T-cell (primary cell): ENCODE measurements at regions not wholly inside any gene's neighbourhood (a gene's known extent, or its start where the extent isn't known, plus 50 kb on each side); places are given as distances from the start of the nearest gene placed in this dataset.

Source experiments
- ATAC-seq, 4 experiments: fragments of 200-7000 bp in 3 of 4; fragments of 150-1000 bp in 1 of 4; cut with Tn5 transposase; replicated peaks in 1 of 4; 1 replicate in 3 of 4; 2 replicates in 1 of 4; pipeline ENCODE4 v1.10.0; 2021; ENCODE audit warnings: moderate library complexity in 3 of 4, mild to moderate bottlenecking in 2 of 4, moderate number of reproducible peaks in 1 of 4
- CTCF ChIA-PET, 2 donors: fragments of 300-600 bp; sonication (Branson Sonifier 250); formaldehyde crosslinking; loops; one replicate each; lab custom pipeline; 2022; ENCODE audit warnings: antibody characterized with exemption in 2 of 2; lab: Charles Lee
- POLR2A ChIA-PET, 2 donors: fragments of 300-600 bp; sonication (Branson Sonifier 250); formaldehyde crosslinking; loops; one replicate each; lab custom pipeline; 2022; ENCODE audit warnings: antibody characterized with exemption in 2 of 2; lab: Charles Lee
- DNase-seq, 35 experiments: peaks; one replicate each; pipeline versions ENCODE4 v3.0.0 to v3.0.0-alpha.2; 2013 to 2023
- H3K27ac ChIP-seq: one replicate; pipeline ENCODE4 v1.5.1; 2013; ENCODE audit warnings: low read length
- H3K27me3 ChIP-seq, 2 experiments: replicated peaks in 1 of 2; 1 replicate in 1 of 2; 2 replicates in 1 of 2; pipeline versions ENCODE4 v1.6.1 to v1.7.0; 2013; ENCODE audit warnings: low read length in 1 of 2, mixed read lengths in 1 of 2; ENCODE audit not compliant: control insufficient read depth in 2 of 2, insufficient read depth in 2 of 2; ENCODE audit errors: extremely low read depth in 1 of 2
- H3K36me3 ChIP-seq, 2 donors: 1 replicate in 1 of 2; 2 replicates in 1 of 2; pipeline versions ENCODE4 v1.6.1 to v1.7.0; 2013; ENCODE audit warnings: low read length in 1 of 2; ENCODE audit not compliant: control insufficient read depth in 2 of 2, insufficient read depth in 1 of 2; ENCODE audit errors: extremely low read depth in 1 of 2
- H3K4me1 ChIP-seq, 2 experiments: 1 replicate in 1 of 2; 2 replicates in 1 of 2; pipeline versions ENCODE4 v1.6.1 to v1.7.0; 2013; ENCODE audit warnings: low read length in 2 of 2, mixed read lengths in 1 of 2; ENCODE audit not compliant: insufficient read depth in 2 of 2, control insufficient read depth in 1 of 2; ENCODE audit errors: extremely low read depth in 1 of 2
- H3K4me3 ChIP-seq, 2 donors: 1 replicate in 1 of 2; 2 replicates in 1 of 2; pipeline versions ENCODE4 v1.5.1 to v1.7.0; 2013; ENCODE audit warnings: mild to moderate bottlenecking in 2 of 2, low read length in 1 of 2, moderate library complexity in 1 of 2; ENCODE audit not compliant: control insufficient read depth in 1 of 2; ENCODE audit errors: extremely low read depth in 1 of 2
- H3K9me3 ChIP-seq: 2 replicates; pipeline ENCODE4 v1.7.0; 2013
- H3K27ac Mint-ChIP-seq, 2 donors: one replicate each; pipeline ENCODE4 v1.8.0; 2020 to 2021; ENCODE audit warnings: mild to moderate bottlenecking in 2 of 2, mixed read lengths in 2 of 2
- H3K27me3 Mint-ChIP-seq, 2 donors: one replicate each; pipeline ENCODE4 v1.8.0; 2021 to 2022; ENCODE audit warnings: mixed read lengths in 2 of 2
- H3K36me3 Mint-ChIP-seq: one replicate; pipeline ENCODE4 v1.8.0; 2021; ENCODE audit warnings: mixed read lengths
- H3K4me1 Mint-ChIP-seq, 3 donors: one replicate each; pipeline ENCODE4 v1.8.0; 2020 to 2022; ENCODE audit warnings: mixed read lengths in 3 of 3, mild to moderate bottlenecking in 1 of 3
- H3K4me3 Mint-ChIP-seq, 3 donors: one replicate each; pipeline ENCODE4 v1.8.0; 2020 to 2022; ENCODE audit warnings: mild to moderate bottlenecking in 3 of 3, mixed read lengths in 3 of 3, moderate library complexity in 3 of 3
- H3K9me3 Mint-ChIP-seq, 3 donors: one replicate each; pipeline ENCODE4 v1.8.0; 2020 to 2022; ENCODE audit warnings: mixed read lengths in 3 of 3
- WGBS: methylation state at CpG from one replicate; pipeline ENCODE4 v1.1.5; 2013; ENCODE audit warnings: missing lambda C conversion rate; ENCODE audit not compliant: insufficient coverage; 5-methylcytosine and 5-hydroxymethylcytosine counted together

- POLR2A ChIA-PET = no interaction called here
- no peaks in the 10 kb centered on the region for H3K4me1 ChIP-seq
- 83% methylated on average over 1 of the region's 2 CpGs for WGBS
- H3K4me1 Mint-ChIP-seq = peaks cover 7 to 38% (median 15%) of the 10 kb centered on the region in 3 donors
- peaks cover 24% of the 10 kb centered on the region for H3K36me3 Mint-ChIP-seq
- H3K9me3 Mint-ChIP-seq = no peaks in the 10 kb centered on the region
- no peak overlapping the region for H3K27ac Mint-ChIP-seq
- DNase-seq (no peak), ATAC-seq (no peak)
- CTCF ChIA-PET = no interaction called here
- no peak overlapping the region for H3K4me3 ChIP-seq
- H3K27me3 Mint-ChIP-seq = no peaks in the 10 kb centered on the region
- H3K4me3 Mint-ChIP-seq = no peak overlapping the region
- H3K36me3 ChIP-seq = no peaks in the 10 kb centered on the region
- H3K27me3 ChIP-seq = no peaks in the 10 kb centered on the region
- H3K9me3 ChIP-seq = no peaks in the 10 kb centered on the region
- no peak overlapping the region for H3K27ac ChIP-seq
Measured at GRCh38 chr14:85960756-85961155, 430.8 kb downstream of the FLRT2 start.

- Histone ChIP-seq H3K4me1 (no peaks in the 10 kb centered on the region), H3K9me3 (no peaks in the 10 kb centered on the region), H3K36me3 (no peaks in the 10 kb centered on the region), H3K27me3 (no peaks in the 10 kb centered on the region), H3K27ac (no peak overlapping the region), H3K4me3 (no peak overlapping the region)
- CTCF ChIA-PET = no interaction called here
- POLR2A ChIA-PET = no interaction called here
- ATAC-seq (no peak), DNase-seq (no peak)
- Mint-ChIP-seq H3K36me3 (peaks cover 27% of the 10 kb centered on the region), H3K4me3 (no peak overlapping the region), H3K27ac (no peak overlapping the region), H3K27me3 (no peaks in the 10 kb centered on the region), H3K9me3 (no peaks in the 10 kb centered on the region), H3K4me1 (peaks cover 8 to 38% (median 19%) of the 10 kb centered on the region in 3 donors)
- no CpG with 5 or more reads among the region's 3 CpGs for WGBS
Measured at GRCh38 chr14:85959063-85959462, 429.1 kb downstream of the FLRT2 start.

- no peak for DNase-seq
- Mint-ChIP-seq H3K4me1 (peaks cover 13 to 35% (median 21%) of the 10 kb centered on the region in 3 donors), H3K27ac (no peak overlapping the region), H3K9me3 (no peaks in the 10 kb centered on the region), H3K36me3 (peaks cover 28% of the 10 kb centered on the region), H3K4me3 (no peak overlapping the region), H3K27me3 (no peaks in the 10 kb centered on the region)
- no peaks in the 10 kb centered on the region for H3K36me3 ChIP-seq
- H3K27me3 ChIP-seq = no peaks in the 10 kb centered on the region
- no peaks in the 10 kb centered on the region for H3K4me1 ChIP-seq
- H3K9me3 ChIP-seq = no peaks in the 10 kb centered on the region
- H3K27ac ChIP-seq = no peak overlapping the region
- ATAC-seq = no peak
- H3K4me3 ChIP-seq = no peak overlapping the region
- ChIA-PET CTCF (no interaction called here), POLR2A (no interaction called here)
- no CpG with 5 or more reads among the region's 1 CpG for WGBS
Measured at GRCh38 chr14:85958069-85958468, 428.1 kb downstream of the FLRT2 start.

GRCh38 chr14:85953265-85953664 lies 423.3 kb downstream of the FLRT2 start:
- DNase-seq (no peak), ATAC-seq (no peak)
- no CpG with 5 or more reads among the region's 3 CpGs for WGBS
- Histone ChIP-seq H3K27ac (no peak overlapping the region), H3K36me3 (peaks cover 0 to 3% of the 10 kb centered on the region in 2 donors), H3K27me3 (no peaks in the 10 kb centered on the region), H3K4me3 (no peak overlapping the region), H3K9me3 (no peaks in the 10 kb centered on the region), H3K4me1 (no peaks in the 10 kb centered on the region)
- Mint-ChIP-seq H3K36me3 (peaks cover 15% of the 10 kb centered on the region), H3K27ac (no peak overlapping the region), H3K4me3 (no peak overlapping the region), H3K27me3 (no peaks in the 10 kb centered on the region), H3K4me1 (peaks cover 11 to 21% (median 17%) of the 10 kb centered on the region in 3 donors), H3K9me3 (no peaks in the 10 kb centered on the region)
- CTCF ChIA-PET = no interaction called here
- POLR2A ChIA-PET = no interaction called here

GRCh38 chr14:85948153-85948552 lies 418.2 kb downstream of the FLRT2 start:
- POLR2A ChIA-PET = interaction anchor here in 1 of 2 donors (0.5 kb wide), 1 partner anchor 34 kb away, joined by 3 read pairs; no protein-coding TSS in a partner anchor
- Mint-ChIP-seq H3K27ac (no peak overlapping the region), H3K27me3 (no peaks in the 10 kb centered on the region), H3K36me3 (peaks cover 27% of the 10 kb centered on the region), H3K9me3 (peaks cover 0 to 8% (median 0%) of the 10 kb centered on the region in 3 donors), H3K4me1 (peaks cover 8 to 32% (median 22%) of the 10 kb centered on the region in 3 donors), H3K4me3 (no peak overlapping the region)
- DNase-seq (no peak), ATAC-seq (no peak)
- Histone ChIP-seq H3K4me3 (no peak overlapping the region), H3K36me3 (peaks cover 0 to 3% of the 10 kb centered on the region in 2 donors), H3K27me3 (no peaks in the 10 kb centered on the region), H3K9me3 (no peaks in the 10 kb centered on the region), H3K27ac (no peak overlapping the region), H3K4me1 (no peaks in the 10 kb centered on the region)
- no CpG with 5 or more reads among the region's 4 CpGs for WGBS
- CTCF ChIA-PET = no interaction called here

- Mint-ChIP-seq H3K9me3 (peaks cover 0 to 8% (median 0%) of the 10 kb centered on the region in 3 donors), H3K4me1 (peaks cover 11 to 33% (median 21%) of the 10 kb centered on the region in 3 donors), H3K27ac (no peak overlapping the region), H3K36me3 (peaks cover 27% of the 10 kb centered on the region), H3K27me3 (no peaks in the 10 kb centered on the region), H3K4me3 (no peak overlapping the region)
- no peak for ATAC-seq
- ChIA-PET POLR2A (interaction anchor here in 1 of 2 donors (0.5 kb wide), 1 partner anchor 33 kb away, joined by 3 read pairs; no protein-coding TSS in a partner anchor), CTCF (no interaction called here)
- H3K9me3 ChIP-seq = no peaks in the 10 kb centered on the region
- H3K4me3 ChIP-seq = no peak overlapping the region
- no peaks in the 10 kb centered on the region for H3K4me1 ChIP-seq
- no peaks in the 10 kb centered on the region for H3K27me3 ChIP-seq
- DNase-seq = no peak
- no peak overlapping the region for H3K27ac ChIP-seq
- WGBS = 60% methylated on average over 1 of the region's 4 CpGs
- peaks cover 0 to 3% of the 10 kb centered on the region in 2 donors for H3K36me3 ChIP-seq
Measured at GRCh38 chr14:85947461-85948139, 417.7 kb downstream of the FLRT2 start.
